Activated naive CD8-positive, alpha-beta T cell treated with anti-CD3 and anti-CD28 coated beads, Interleukin-2, amount 10 ng/mL, durations not matched to agents 7 days and 5 days (primary cell): ENCODE measurements at regions not wholly inside any gene's neighbourhood (a gene's known extent, or its start where the extent isn't known, plus 50 kb on each side); places are given as distances from the start of the nearest gene placed in this dataset.

Source experiments
- ATAC-seq: fragments of 150-1000 bp; cut with Tn5 transposase; one replicate; pipeline ENCODE4 v1.10.0; 2021; ENCODE audit warnings: low read depth, moderate library complexity
- POLR2A ChIA-PET: fragments of 350-600 bp; sonication (Branson Sonifier 250); formaldehyde crosslinking; loops from one replicate; lab custom pipeline; 2021; ENCODE audit warnings: antibody characterized with exemption; lab: Charles Lee
- DNase-seq: peaks from one replicate; pipeline ENCODE4 v3.0.0; 2021
- H3K27ac Mint-ChIP-seq: one replicate; pipeline ENCODE4 v1.8.0; 2022; ENCODE audit warnings: mild to moderate bottlenecking, mixed read lengths
- H3K27me3 Mint-ChIP-seq: one replicate; pipeline ENCODE4 v1.8.0; 2022; ENCODE audit warnings: mild to moderate bottlenecking, moderate library complexity, mixed read lengths
- H3K36me3 Mint-ChIP-seq: one replicate; pipeline ENCODE4 v1.8.0; 2021; ENCODE audit warnings: mild to moderate bottlenecking, mixed read lengths
- H3K4me1 Mint-ChIP-seq: one replicate; pipeline ENCODE4 v1.8.0; 2021; ENCODE audit warnings: mixed read lengths
- H3K4me3 Mint-ChIP-seq: one replicate; pipeline ENCODE4 v1.8.0; 2022; ENCODE audit warnings: mild to moderate bottlenecking, moderate library complexity, mixed read lengths
- H3K9me3 Mint-ChIP-seq: one replicate; pipeline ENCODE4 v1.8.0; 2021; ENCODE audit warnings: mixed read lengths

DNA sequence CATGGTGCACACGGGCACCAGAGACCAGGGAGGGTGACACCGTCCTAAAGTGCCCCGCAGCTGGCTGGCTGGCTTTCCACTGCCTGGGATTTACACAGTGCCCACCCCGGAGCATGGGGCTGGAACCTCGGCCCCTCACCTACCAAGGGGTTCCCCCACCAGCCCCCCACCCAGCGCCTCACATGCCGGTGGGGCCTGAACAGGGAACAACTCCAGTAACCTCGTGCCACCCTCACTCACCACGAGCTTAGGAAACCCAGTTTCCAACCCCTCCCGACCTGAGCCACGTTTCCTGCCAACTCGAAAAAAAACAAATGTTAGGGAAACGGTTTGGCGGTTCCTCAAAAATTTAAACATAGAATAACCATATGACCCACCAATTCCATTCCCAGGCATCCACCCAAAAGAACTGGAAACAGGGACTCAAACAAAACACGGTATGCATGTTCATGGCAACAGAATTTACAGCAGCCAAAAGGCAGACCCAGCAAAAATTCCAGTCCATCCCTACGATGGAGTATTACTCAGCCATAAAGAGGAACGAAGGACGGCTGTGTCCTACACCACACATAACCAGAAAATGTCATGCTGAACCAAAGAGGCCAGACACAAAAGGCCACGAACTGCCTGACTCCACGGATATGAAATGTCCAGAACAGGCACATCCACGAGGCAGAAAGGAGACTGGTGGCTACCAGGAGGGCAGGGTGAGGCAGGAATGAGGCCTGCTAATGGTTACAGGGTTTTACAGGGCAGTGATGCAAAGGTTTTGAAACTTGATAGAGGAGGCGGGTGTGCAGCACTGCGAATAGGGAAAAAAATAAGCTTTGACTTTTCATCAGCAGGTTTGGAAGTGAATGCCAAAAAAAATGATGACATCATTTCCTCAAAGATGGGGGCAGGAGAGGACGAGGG lies 68.9 kb downstream of the NCOR2 start:
- Mint-ChIP-seq H3K9me3 (no peaks in the 10 kb centered on the region), H3K4me1 (peaks cover 23% of the 10 kb centered on the region), H3K36me3 (peaks cover 2% of the 10 kb centered on the region), H3K27me3 (no peaks in the 10 kb centered on the region), H3K4me3 (no peak overlapping the region), H3K27ac (no peak overlapping the region)
- POLR2A ChIA-PET, result no interaction called here
- DNase-seq, result no peak
- ATAC-seq, result no peak

GRCh38 chr12:124497658-124498057 lies 69.8 kb downstream of the NCOR2 start:
- no peak for ATAC-seq
- Mint-ChIP-seq H3K9me3 (no peaks in the 10 kb centered on the region), H3K36me3 (peaks cover 3% of the 10 kb centered on the region), H3K4me1 (peaks cover 26% of the 10 kb centered on the region), H3K4me3 (no peak overlapping the region), H3K27me3 (no peaks in the 10 kb centered on the region), H3K27ac (no peak overlapping the region)
- POLR2A ChIA-PET, result no interaction called here
- DNase-seq, result no peak

DNA sequence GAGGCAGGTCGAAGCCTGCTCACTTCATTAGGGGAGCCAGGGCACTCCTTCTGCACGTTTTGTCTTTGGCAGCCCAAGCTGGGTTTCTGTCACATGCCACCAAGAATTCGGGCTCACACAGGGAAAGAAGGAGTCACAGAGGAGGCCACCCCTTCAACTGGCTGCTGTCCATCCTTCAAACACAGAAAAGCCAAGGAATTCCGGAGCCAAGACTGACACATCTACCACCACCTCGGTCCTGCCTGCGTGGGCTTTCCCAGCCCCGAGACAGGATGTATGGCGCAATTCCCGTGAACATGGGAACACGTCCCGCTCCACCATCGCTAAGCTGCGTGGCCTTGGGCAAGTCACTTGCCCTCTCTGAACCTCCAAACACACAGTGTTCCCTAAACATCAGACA lies 70.4 kb downstream of the NCOR2 start:
- ATAC-seq, result no peak
- Mint-ChIP-seq H3K4me1 (peaks cover 26% of the 10 kb centered on the region), H3K36me3 (peaks cover 3% of the 10 kb centered on the region), H3K27me3 (no peaks in the 10 kb centered on the region), H3K9me3 (no peaks in the 10 kb centered on the region), H3K4me3 (no peak overlapping the region), H3K27ac (no peak overlapping the region)
- no peak for DNase-seq
- POLR2A ChIA-PET, result no interaction called here

DNA sequence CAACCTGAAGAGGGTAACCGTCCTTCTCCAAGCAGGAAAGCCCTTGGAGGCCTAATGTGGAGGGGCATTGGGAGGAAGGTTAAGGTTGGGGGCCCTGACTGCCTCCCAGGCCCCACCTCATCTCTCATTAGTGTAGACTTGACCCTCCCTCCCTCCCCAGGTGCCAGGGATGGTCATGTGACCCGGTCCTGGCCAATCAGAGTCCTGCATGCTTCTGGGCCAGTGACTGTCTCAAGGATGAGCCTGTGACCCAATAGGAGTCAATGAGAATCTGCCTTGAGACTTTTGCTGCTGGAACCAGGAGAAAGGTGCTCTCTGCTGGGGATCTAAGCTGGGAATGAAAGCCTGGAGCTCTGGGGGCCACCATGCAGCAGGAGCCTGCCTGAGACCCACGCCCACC lies 70.8 kb downstream of the NCOR2 start:
- H3K4me1 Mint-ChIP-seq, result peaks cover 26% of the 10 kb centered on the region

GRCh38 chr12:124495194-124495983 lies 72.0 kb downstream of the NCOR2 start:
- DNase-seq, result no peak
- no peaks in the 10 kb centered on the region for H3K9me3 Mint-ChIP-seq
- peaks cover 3% of the 10 kb centered on the region for H3K36me3 Mint-ChIP-seq
- H3K4me3 Mint-ChIP-seq, result no peak overlapping the region
- peaks cover 23% of the 10 kb centered on the region for H3K4me1 Mint-ChIP-seq
- no peak overlapping the region for H3K27ac Mint-ChIP-seq
- H3K27me3 Mint-ChIP-seq, result no peaks in the 10 kb centered on the region
- POLR2A ChIA-PET, result no interaction called here
- no peak for ATAC-seq

More for the DNA sequence above, 70.8 kb downstream of the NCOR2 start:
- POLR2A ChIA-PET, result no interaction called here
- no peak for DNase-seq
- no peak for ATAC-seq
- Mint-ChIP-seq H3K9me3 (no peaks in the 10 kb centered on the region), H3K4me3 (no peak overlapping the region), H3K36me3 (peaks cover 3% of the 10 kb centered on the region), H3K27ac (no peak overlapping the region), H3K27me3 (no peaks in the 10 kb centered on the region)

GRCh38 chr12:124494751-124495129 lies 72.7 kb downstream of the NCOR2 start:
- POLR2A ChIA-PET, result interaction anchor here (1.4 kb wide), 1 partner anchor 41 kb away, joined by 3 read pairs; no protein-coding TSS in a partner anchor
- no peak for ATAC-seq
- Mint-ChIP-seq H3K27me3 (no peaks in the 10 kb centered on the region), H3K9me3 (no peaks in the 10 kb centered on the region), H3K4me3 (no peak overlapping the region), H3K36me3 (peaks cover 3% of the 10 kb centered on the region), H3K27ac (no peak overlapping the region), H3K4me1 (peaks cover 23% of the 10 kb centered on the region)
- DNase-seq, result no peak

- DNase-seq (no peak), ATAC-seq (peak; percentile 74)
- POLR2A ChIA-PET, result interaction anchor here (1.4 kb wide), 1 partner anchor 41 kb away, joined by 3 read pairs; no protein-coding TSS in a partner anchor
- Mint-ChIP-seq H3K4me1 (peaks cover 20% of the 10 kb centered on the region), H3K36me3 (peaks cover 3% of the 10 kb centered on the region), H3K27ac (peak overlapping the region; percentile 73), H3K4me3 (peak overlapping the region; percentile 49), H3K9me3 (no peaks in the 10 kb centered on the region), H3K27me3 (no peaks in the 10 kb centered on the region)
Observed at GRCh38 chr12:124493809-124494750, 73.3 kb downstream of the NCOR2 start.

DNA sequence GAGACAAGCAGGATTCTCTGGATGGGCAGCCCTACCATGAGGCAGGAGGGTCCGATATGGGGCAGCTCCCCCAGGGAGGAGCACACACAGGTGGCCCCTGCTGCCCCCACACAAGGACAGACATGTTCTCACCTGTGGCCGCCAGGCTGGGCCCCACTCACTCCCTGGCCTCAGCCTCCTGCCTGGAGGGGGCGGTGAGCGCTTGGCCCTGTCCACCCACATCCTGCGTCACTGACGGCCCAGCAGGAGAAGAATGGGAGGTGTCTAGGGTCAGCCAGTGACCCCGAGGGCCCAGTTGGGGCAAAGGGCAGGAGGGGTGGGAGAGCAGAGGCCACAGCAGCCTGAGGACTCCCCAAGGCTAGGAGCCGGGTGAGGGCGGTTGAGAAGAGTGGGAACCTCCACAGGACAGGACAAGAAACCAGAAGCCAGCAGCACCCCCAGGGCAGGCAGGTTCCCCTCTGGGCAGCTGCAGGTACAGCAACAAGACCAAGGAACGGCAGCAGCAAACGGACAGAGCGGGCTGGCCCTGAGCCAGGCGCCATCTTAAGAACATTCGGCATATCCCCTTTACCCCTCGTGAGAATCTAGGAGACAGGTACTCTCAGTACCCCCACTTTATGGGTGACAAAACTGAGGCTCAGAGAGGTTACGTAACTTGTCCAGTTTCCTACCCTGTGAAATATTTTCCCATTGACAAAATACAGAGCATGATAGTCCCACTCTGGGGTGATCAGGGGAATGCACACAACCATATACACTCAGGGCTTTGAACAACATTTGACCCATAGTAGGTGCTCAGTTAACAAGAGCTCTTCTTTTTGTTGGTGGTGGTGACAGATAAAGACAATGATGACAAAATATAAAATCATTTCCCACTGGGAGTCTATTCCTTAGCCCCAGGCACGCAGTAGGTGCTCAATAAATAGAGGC lies 74.3 kb downstream of the NCOR2 start:
- Mint-ChIP-seq H3K4me3 (no peak overlapping the region), H3K27ac (no peak overlapping the region), H3K36me3 (peaks cover 5% of the 10 kb centered on the region), H3K27me3 (no peaks in the 10 kb centered on the region), H3K9me3 (no peaks in the 10 kb centered on the region), H3K4me1 (peaks cover 15% of the 10 kb centered on the region)
- no peak for DNase-seq
- POLR2A ChIA-PET, result interaction anchor here (1.4 kb wide), 1 partner anchor 40 kb away, joined by 3 read pairs; no protein-coding TSS in a partner anchor
- no peak for ATAC-seq

- no peaks in the 10 kb centered on the region for H3K27me3 Mint-ChIP-seq
- peaks cover 5% of the 10 kb centered on the region for H3K36me3 Mint-ChIP-seq
- no peak for ATAC-seq
- no peak overlapping the region for H3K27ac Mint-ChIP-seq
- POLR2A ChIA-PET, result no interaction called here
- no peak for DNase-seq
- no peaks in the 10 kb centered on the region for H3K9me3 Mint-ChIP-seq
- peaks cover 15% of the 10 kb centered on the region for H3K4me1 Mint-ChIP-seq
- no peak overlapping the region for H3K4me3 Mint-ChIP-seq
Observed at GRCh38 chr12:124491856-124492420, 75.5 kb downstream of the NCOR2 start.

DNA sequence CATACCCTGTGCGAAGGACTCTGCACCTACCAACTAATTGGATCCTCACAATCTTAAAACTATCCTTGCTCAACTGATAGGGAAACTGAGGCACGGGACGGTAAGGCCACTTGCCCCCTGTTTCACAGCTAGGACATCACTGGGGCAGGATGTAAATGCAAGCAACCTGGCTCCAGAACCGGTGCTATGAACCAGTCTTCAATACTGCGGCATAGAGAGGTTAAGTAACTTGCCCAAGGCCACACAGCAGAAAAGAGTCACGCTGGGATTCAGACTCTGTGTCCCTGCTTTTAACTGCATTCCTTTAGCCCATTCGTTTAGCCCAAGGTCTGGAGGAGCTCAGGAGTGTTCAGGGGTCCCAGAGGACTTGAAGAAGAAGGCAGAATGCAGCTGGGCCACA lies 76.1 kb downstream of the NCOR2 start:
- POLR2A ChIA-PET, result no interaction called here
- Mint-ChIP-seq H3K4me3 (no peak overlapping the region), H3K27ac (no peak overlapping the region), H3K27me3 (no peaks in the 10 kb centered on the region), H3K36me3 (peaks cover 5% of the 10 kb centered on the region), H3K9me3 (no peaks in the 10 kb centered on the region), H3K4me1 (peaks cover 13% of the 10 kb centered on the region)
- DNase-seq (no peak), ATAC-seq (no peak)

DNA sequence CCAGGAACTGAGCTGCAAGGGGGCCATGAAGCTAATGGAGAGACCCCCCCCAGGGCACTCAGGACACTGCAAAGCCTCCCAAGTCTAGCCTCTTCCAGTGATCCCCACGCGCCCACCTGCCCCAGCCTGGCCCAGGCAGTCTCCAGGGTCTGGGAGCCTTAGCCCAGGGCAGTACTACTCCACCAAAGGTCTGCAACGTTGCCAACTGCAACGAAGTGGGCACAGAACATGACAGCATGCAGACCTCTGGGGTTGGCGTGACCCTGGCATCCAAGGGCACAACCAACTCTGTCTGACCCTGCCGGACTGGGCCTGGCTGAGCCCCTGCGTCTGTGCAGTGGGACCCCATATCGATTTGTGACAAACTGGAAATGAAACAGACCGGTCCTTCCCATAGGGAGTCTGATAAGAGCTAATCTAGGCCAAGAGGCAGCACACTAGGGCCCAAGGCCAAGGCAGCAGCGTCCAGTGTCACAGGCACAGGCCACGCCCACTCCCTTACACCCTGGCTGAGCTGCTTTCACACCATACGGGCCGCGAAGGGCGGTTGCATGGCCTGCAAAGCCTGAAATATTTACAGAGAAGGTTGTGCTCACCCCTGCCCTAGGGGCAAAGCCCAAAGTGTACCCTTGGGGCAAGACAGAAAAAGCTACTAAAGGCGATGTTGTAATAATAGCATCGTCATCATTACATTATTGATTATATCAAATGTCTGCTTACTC lies 76.7 kb downstream of the NCOR2 start:
- DNase-seq (no peak), ATAC-seq (no peak)
- H3K36me3 Mint-ChIP-seq, result peaks cover 5% of the 10 kb centered on the region
- H3K4me1 Mint-ChIP-seq, result peaks cover 13% of the 10 kb centered on the region
- H3K4me3 Mint-ChIP-seq, result no peak overlapping the region
- H3K27me3 Mint-ChIP-seq, result no peaks in the 10 kb centered on the region
- POLR2A ChIA-PET, result no interaction called here
- H3K9me3 Mint-ChIP-seq, result no peaks in the 10 kb centered on the region
- no peak overlapping the region for H3K27ac Mint-ChIP-seq
